ENCODE measurements at regions not wholly inside any gene's neighbourhood (a gene's known extent, or its start where the extent isn't known, plus 50 kb on each side); places are given as distances from the start of the nearest gene placed in this dataset.
"Not testable (repeated sequence)": the region's sequence is repeated elsewhere in the genome, so short reads cannot be mapped to it uniquely, and the experiment has no call there.

GRCh38 chr19:28685802-28686201, 527.1 kb downstream of the UQCRFS1 start:
- Histone ChIP-seq H3K4me1 (no peaks in the 10 kb centered on the region), H3K4me3 (no peak overlapping the region), H3K27me3 (no peaks in the 10 kb centered on the region), H3K36me3 (no peaks in the 10 kb centered on the region), H3K9me3 (no peaks in the 10 kb centered on the region), H3K27ac (no peak overlapping the region)
- ATAC-seq = no peak
- intact Hi-C loops (cut with DNase I) = no loop called here
- 77% methylated on average over 3 of the region's 3 CpGs for WGBS (ENCODE audit: insufficient coverage, low coverage, low lambda C conversion rate, missing lambda C conversion rate)
- DNase-seq = no peak
- TF ChIP-seq POLR2A (IDR thresholded peaks at IDR 0.05) = no peak
- TF ChIP-seq CTCF (IDR thresholded peaks at IDR 0.05) = no peak

DNA sequence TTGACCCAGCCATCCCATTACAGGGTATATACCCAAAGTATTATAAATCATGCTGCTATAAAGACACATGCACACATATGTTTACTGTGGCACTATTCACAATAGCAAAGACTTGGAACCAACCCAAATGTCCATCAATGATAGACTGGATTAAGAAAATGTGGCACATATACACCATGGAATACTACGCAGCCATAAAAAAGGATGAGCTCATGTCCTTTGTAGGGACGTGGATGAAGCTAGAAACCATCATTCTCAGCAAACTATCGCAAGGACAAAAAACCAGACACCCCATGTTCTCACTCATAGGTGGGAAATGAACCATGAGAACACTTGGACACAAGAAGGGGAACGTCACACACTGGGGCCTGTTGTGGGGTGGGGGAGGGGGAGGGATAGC, 527.9 kb downstream of the UQCRFS1 start:
- H3K4me3 ChIP-seq; H3K4me1 ChIP-seq; H3K27ac ChIP-seq; ATAC-seq; H3K9me3 ChIP-seq; H3K27me3 ChIP-seq; H3K36me3 ChIP-seq; intact Hi-C loops (cut with DNase I); DNase-seq: not testable (repeated sequence)
- WGBS (ENCODE audit: insufficient coverage, low coverage, low lambda C conversion rate, missing lambda C conversion rate) = 63% methylated on average over 4 of the region's 4 CpGs

GRCh38 chr19:28680111-28680510, 532.8 kb downstream of the UQCRFS1 start:
- DNase-seq = no peak
- no peaks in the 10 kb centered on the region for H3K36me3 ChIP-seq
- no peak overlapping the region for H3K27ac ChIP-seq
- intact Hi-C loops (cut with DNase I) = no loop called here
- no peak for ATAC-seq
- no peaks in the 10 kb centered on the region for H3K9me3 ChIP-seq
- H3K4me3 ChIP-seq = no peak overlapping the region
- H3K4me1 ChIP-seq = no peaks in the 10 kb centered on the region
- no peaks in the 10 kb centered on the region for H3K27me3 ChIP-seq
- TF ChIP-seq POLR2A (IDR thresholded peaks at IDR 0.05) (no peak), CTCF (IDR thresholded peaks at IDR 0.05) (no peak)
- WGBS (ENCODE audit: insufficient coverage, low coverage, low lambda C conversion rate, missing lambda C conversion rate) = 50% methylated on average over 2 of the region's 3 CpGs

- no peaks in the 10 kb centered on the region for H3K36me3 ChIP-seq
- no peaks in the 10 kb centered on the region for H3K4me1 ChIP-seq
- WGBS (ENCODE audit: insufficient coverage, low coverage, low lambda C conversion rate, missing lambda C conversion rate) = 63% methylated on average over 2 of the region's 2 CpGs
- DNase-seq (no peak), ATAC-seq (no peak)
- no peaks in the 10 kb centered on the region for H3K27me3 ChIP-seq
- no peaks in the 10 kb centered on the region for H3K9me3 ChIP-seq
- TF ChIP-seq POLR2A (IDR thresholded peaks at IDR 0.05) (no peak), CTCF (IDR thresholded peaks at IDR 0.05) (no peak)
- intact Hi-C loops (cut with DNase I) = no loop called here
- no peak overlapping the region for H3K27ac ChIP-seq
- no peak overlapping the region for H3K4me3 ChIP-seq
Observed at GRCh38 chr19:28670836-28671235, 542.1 kb downstream of the UQCRFS1 start.

DNA sequence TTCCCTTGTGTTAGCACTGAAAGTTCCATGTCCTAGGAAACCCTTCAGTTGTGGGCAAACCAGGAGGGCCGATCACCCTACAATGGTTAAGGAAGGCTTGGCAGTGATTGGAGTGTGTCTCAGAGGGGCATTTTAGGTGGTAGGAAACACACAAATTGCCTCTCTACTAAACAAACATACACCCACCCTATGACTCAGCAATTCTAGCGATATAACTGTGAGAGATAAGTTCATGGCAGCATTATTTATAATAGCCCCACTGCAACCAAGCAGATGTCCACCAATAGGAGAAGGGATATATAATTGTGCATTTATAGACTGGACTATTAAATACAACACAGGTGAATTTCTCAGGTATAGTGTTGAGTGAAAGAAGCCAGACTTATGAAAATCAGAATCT, 543.1 kb downstream of the UQCRFS1 start:
- intact Hi-C loops (cut with DNase I) = no loop called here
- 47% methylated on average over 2 of the region's 2 CpGs for WGBS (ENCODE audit: insufficient coverage, low coverage, low lambda C conversion rate, missing lambda C conversion rate)
- H3K9me3 ChIP-seq = no peaks in the 10 kb centered on the region

More for the DNA sequence above, 543.1 kb downstream of the UQCRFS1 start:
- Histone ChIP-seq H3K4me3 (no peak overlapping the region), H3K27me3 (no peaks in the 10 kb centered on the region), H3K36me3 (no peaks in the 10 kb centered on the region), H3K4me1 (no peaks in the 10 kb centered on the region), H3K27ac (no peak overlapping the region)
- TF ChIP-seq CTCF (IDR thresholded peaks at IDR 0.05) = no peak
- no peak for TF ChIP-seq POLR2A (IDR thresholded peaks at IDR 0.05)
- ATAC-seq (no peak), DNase-seq (no peak)
